HL-60 (cell line): ENCODE measurements at regions not wholly inside any gene's neighbourhood (a gene's known extent, or its start where the extent isn't known, plus 50 kb on each side); places are given as distances from the start of the nearest gene placed in this dataset.

Source experiments
- DNase-seq, 2 experiments: peaks; one replicate each; pipeline ENCODE4 v3.0.0-alpha.2; 2010 to 2020; ENCODE audit warnings: low read depth in 1 of 2, low spot score in 1 of 2
- H3K27ac ChIP-seq: fragments of 250-450 bp; sonication (Bioruptor Pico); replicated peaks from 2 replicates; pipeline ENCODE4 v1.5.1; 2020; ENCODE audit warnings: mild to moderate bottlenecking, moderate library complexity
- H3K27me3 ChIP-seq: fragments of 250-450 bp; sonication (Bioruptor Pico); 2 replicates; pipeline ENCODE4 v1.5.1; 2021; ENCODE audit warnings: mild to moderate bottlenecking, moderate library complexity; ENCODE audit not compliant: insufficient read depth, poor library complexity, severe bottlenecking
- H3K4me3 ChIP-seq: replicated peaks from 2 replicates; pipeline ENCODE4 v1.5.1; 2011; ENCODE audit warnings: mild to moderate bottlenecking, control low read depth, low read length; ENCODE audit not compliant: insufficient read depth
- GABPA ChIP-seq: IDR thresholded peaks from 2 replicates; pipeline ENCODE4 v1.6.1; 2012; ENCODE audit warnings: low read depth
- POLR2AphosphoS5 ChIP-seq: IDR thresholded peaks from 2 replicates; pipeline ENCODE4 v1.6.1; 2012; ENCODE audit warnings: low read depth
- SPI1 ChIP-seq: IDR thresholded peaks from 2 replicates; pipeline ENCODE4 v1.6.1; 2012; ENCODE audit warnings: low read depth, mild to moderate bottlenecking, borderline replicate concordance
- TF ChIP-seq, protein P1 (sequence below): IDR thresholded peaks from one replicate; pipeline ENCODE4 v1.5.1; 2011; ENCODE audit warnings: low read length, control low read depth, inconsistent platforms; ENCODE audit not compliant: insufficient read depth
- TF ChIP-seq, protein P2 (sequence below): IDR thresholded peaks from 2 replicates; pipeline ENCODE4 v1.6.1; 2012; ENCODE audit warnings: low read depth; ENCODE audit not compliant: insufficient replicate concordance

DNA sequence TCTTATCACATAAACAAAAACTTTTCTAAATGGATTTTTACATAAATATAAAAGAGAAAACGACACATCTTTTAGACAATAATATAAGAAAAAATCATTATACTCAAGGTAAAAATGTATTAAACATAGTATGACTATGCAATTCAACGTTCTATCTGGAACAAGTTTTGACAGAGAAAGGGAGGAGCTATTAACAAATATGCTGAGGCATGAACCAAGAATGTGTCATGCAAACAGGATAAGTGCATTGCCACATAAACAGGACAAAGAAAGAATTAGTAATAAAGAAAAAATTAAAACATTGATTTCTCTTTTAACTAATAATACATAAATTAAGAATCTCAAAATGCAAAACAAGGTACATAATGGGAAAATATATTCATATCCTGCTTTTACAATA, 1353.4 kb upstream of the GJE1 start:
- Histone ChIP-seq H3K4me3 (no peak overlapping the region), H3K27me3 (no peaks in the 10 kb centered on the region), H3K27ac (no peak overlapping the region)
- DNase-seq: no peak
- TF ChIP-seq, protein P1, sequence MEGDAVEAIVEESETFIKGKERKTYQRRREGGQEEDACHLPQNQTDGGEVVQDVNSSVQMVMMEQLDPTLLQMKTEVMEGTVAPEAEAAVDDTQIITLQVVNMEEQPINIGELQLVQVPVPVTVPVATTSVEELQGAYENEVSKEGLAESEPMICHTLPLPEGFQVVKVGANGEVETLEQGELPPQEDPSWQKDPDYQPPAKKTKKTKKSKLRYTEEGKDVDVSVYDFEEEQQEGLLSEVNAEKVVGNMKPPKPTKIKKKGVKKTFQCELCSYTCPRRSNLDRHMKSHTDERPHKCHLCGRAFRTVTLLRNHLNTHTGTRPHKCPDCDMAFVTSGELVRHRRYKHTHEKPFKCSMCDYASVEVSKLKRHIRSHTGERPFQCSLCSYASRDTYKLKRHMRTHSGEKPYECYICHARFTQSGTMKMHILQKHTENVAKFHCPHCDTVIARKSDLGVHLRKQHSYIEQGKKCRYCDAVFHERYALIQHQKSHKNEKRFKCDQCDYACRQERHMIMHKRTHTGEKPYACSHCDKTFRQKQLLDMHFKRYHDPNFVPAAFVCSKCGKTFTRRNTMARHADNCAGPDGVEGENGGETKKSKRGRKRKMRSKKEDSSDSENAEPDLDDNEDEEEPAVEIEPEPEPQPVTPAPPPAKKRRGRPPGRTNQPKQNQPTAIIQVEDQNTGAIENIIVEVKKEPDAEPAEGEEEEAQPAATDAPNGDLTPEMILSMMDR: no peak
- TF ChIP-seq, protein P2, sequence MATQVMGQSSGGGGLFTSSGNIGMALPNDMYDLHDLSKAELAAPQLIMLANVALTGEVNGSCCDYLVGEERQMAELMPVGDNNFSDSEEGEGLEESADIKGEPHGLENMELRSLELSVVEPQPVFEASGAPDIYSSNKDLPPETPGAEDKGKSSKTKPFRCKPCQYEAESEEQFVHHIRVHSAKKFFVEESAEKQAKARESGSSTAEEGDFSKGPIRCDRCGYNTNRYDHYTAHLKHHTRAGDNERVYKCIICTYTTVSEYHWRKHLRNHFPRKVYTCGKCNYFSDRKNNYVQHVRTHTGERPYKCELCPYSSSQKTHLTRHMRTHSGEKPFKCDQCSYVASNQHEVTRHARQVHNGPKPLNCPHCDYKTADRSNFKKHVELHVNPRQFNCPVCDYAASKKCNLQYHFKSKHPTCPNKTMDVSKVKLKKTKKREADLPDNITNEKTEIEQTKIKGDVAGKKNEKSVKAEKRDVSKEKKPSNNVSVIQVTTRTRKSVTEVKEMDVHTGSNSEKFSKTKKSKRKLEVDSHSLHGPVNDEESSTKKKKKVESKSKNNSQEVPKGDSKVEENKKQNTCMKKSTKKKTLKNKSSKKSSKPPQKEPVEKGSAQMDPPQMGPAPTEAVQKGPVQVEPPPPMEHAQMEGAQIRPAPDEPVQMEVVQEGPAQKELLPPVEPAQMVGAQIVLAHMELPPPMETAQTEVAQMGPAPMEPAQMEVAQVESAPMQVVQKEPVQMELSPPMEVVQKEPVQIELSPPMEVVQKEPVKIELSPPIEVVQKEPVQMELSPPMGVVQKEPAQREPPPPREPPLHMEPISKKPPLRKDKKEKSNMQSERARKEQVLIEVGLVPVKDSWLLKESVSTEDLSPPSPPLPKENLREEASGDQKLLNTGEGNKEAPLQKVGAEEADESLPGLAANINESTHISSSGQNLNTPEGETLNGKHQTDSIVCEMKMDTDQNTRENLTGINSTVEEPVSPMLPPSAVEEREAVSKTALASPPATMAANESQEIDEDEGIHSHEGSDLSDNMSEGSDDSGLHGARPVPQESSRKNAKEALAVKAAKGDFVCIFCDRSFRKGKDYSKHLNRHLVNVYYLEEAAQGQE: no peak
- TF ChIP-seq SPI1: no peak
- TF ChIP-seq POLR2AphosphoS5: no peak
- TF ChIP-seq GABPA: no peak

DNA sequence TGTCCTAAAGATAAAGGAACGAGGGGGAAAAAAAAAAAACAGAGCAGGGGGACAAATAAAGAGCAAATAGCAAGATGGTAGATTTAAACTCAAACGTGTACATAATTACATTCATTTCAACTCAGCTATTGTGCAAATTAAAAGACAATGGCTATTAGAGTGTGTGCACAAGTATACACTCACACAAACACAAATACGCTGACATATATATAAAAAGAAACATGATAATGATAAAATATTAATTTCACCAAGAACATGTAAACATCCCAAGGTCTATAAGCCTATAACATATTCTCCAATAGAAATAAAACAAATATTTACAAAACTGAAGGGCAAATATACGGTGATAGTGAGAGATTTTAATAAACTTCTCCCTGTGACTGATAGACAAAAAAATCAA, 1354.9 kb upstream of the GJE1 start:
- H3K4me3 ChIP-seq: no peak overlapping the region
- no peak for DNase-seq
- no peaks in the 10 kb centered on the region for H3K27me3 ChIP-seq
- no peak overlapping the region for H3K27ac ChIP-seq
- TF ChIP-seq, protein P2: no peak
- TF ChIP-seq, protein P1: no peak
- TF ChIP-seq SPI1 (no peak), GABPA (no peak), POLR2AphosphoS5 (no peak)

DNA sequence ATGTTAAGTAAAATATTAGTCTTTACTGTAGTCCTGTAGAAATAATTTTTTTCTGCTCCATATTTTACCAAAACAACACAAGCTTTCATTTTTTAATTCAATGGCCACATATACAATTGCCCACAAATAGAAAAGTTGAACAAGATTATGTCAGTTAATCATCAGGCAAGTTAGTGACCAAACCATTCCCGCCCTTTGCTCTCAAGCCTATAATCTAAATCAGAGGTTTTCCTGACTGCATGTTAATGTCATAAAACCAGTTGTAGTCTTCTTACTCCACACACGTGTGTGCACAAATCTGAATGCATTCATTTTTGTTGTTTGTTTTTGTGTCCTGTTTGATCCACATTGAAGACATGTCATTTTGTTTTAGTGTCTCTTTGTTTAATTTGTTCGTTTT, 1357.7 kb upstream of the GJE1 start:
- no peak for DNase-seq
- Histone ChIP-seq H3K27me3 (no peaks in the 10 kb centered on the region), H3K4me3 (no peak overlapping the region), H3K27ac (no peak overlapping the region)
- no peak for TF ChIP-seq GABPA
- TF ChIP-seq POLR2AphosphoS5: no peak
- TF ChIP-seq SPI1: no peak
- TF ChIP-seq, protein P2: no peak

DNA sequence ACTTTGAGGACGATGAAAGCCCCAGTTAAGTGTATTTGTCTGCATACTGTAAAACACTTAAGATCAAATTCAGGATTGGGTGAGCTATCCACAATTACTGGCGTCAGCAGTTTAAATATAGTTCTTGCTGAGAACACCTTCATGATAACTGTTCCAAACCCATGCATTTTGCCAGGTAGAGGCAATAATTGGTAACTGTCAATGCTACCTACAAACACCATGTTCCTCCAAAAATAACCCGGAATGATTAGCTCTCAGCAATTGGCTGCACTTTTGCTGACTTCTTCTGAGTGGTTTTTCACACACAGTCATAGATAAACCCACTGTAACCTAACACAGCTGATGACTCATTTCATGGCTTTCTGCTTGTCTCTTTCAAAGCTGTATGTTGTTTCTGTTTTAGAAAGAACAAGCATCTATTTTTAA, 1358.6 kb upstream of the GJE1 start:
- DNase-seq: no peak
- Histone ChIP-seq H3K27me3 (no peaks in the 10 kb centered on the region), H3K4me3 (no peak overlapping the region), H3K27ac (no peak overlapping the region)
- TF ChIP-seq GABPA (no peak), SPI1 (no peak), POLR2AphosphoS5 (no peak)
- TF ChIP-seq, protein P2: no peak
- TF ChIP-seq, protein P1: no peak
